K562 (cell line): ENCODE measurements at regions not wholly inside any gene's neighbourhood (a gene's known extent, or its start where the extent isn't known, plus 50 kb on each side); places are given as distances from the start of the nearest gene placed in this dataset.

ENCODE experiments used
- HSF4 ChIP-seq: fragments of 250-450 bp; sonication (Bioruptor Pico); IDR thresholded peaks from 2 replicates; pipeline ENCODE4 v2.1.2; 2022; ENCODE audit warnings: mild to moderate bottlenecking, moderate library complexity, borderline replicate concordance
- MNT ChIP-seq, 2 experiments: fragments of 450-650 bp; conservative IDR thresholded peaks; 2 replicates each; pipeline ENCODE4 v1.6.1; 2017; ENCODE audit warnings: mild to moderate bottlenecking in 2 of 2, moderate library complexity in 2 of 2
- OTX1 ChIP-seq: fragments of 450-650 bp; formaldehyde crosslinking; IDR thresholded peaks from 2 replicates; pipeline ENCODE4 v1.4.0; 2022; ENCODE audit warnings: mild to moderate bottlenecking
- PCBP1 ChIP-seq: fragments of 200-400 bp; formaldehyde crosslinking; IDR thresholded peaks from 2 replicates; pipeline ENCODE4 v1.6.1; 2018; ENCODE audit warnings: mild to moderate bottlenecking, low read depth, low read length; ENCODE audit not compliant: poor library complexity, severe bottlenecking
- PML ChIP-seq: IDR thresholded peaks from 2 replicates; pipeline ENCODE4 v1.6.1; 2012; ENCODE audit warnings: low read length, inconsistent platforms
- THRA ChIP-seq: fragments of 450-650 bp; IDR thresholded peaks from 2 replicates; pipeline ENCODE4 v1.6.1; 2017; ENCODE audit warnings: mild to moderate bottlenecking, moderate library complexity
- YY1 ChIP-seq, 3 experiments: IDR thresholded peaks; 2 replicates each; pipeline ENCODE4 v1.6.1; 2011; ENCODE audit warnings: low read length in 2 of 3, mild to moderate bottlenecking in 2 of 3, moderate library complexity in 2 of 3, borderline replicate concordance in 1 of 3, control low read depth in 1 of 3, low read depth in 1 of 3; ENCODE audit not compliant: insufficient read depth in 3 of 3, insufficient replicate concordance in 2 of 3, control insufficient read depth in 1 of 3, insufficient read length in 1 of 3; ENCODE audit errors: extremely low read depth in 1 of 3
- ZNF395 ChIP-seq: fragments of 200-800 bp; sonication (Bioruptor generic); IDR thresholded peaks from 2 replicates; pipeline ENCODE4 v1.6.1; 2017; ENCODE audit warnings: missing genetic modification characterization, missing compliant biosample characterization
- ZNF695 ChIP-seq: fragments of 450-650 bp; formaldehyde crosslinking; IDR thresholded peaks from 2 replicates; pipeline ENCODE4 v1.4.0; 2020; ENCODE audit warnings: mild to moderate bottlenecking, moderate library complexity
- TF ChIP-seq, protein P1 (sequence below): sonication (generic); formaldehyde crosslinking; IDR thresholded peaks from 2 replicates; pipeline ENCODE4 v1.8.0; 2022; ENCODE audit warnings: missing genetic modification reagents, mild to moderate bottlenecking, borderline replicate concordance
- TF ChIP-seq, protein P2 (sequence below): fragments of 150-350 bp; IDR thresholded peaks from 2 replicates; pipeline ENCODE4 v1.6.1; 2014; ENCODE audit warnings: low read depth, mild to moderate bottlenecking, low read length, borderline replicate concordance
- TF ChIP-seq, protein P3 (sequence below), 2 experiments: IDR thresholded peaks; 2 replicates each; pipeline ENCODE4 v1.6.1; 2012; ENCODE audit warnings: improper control_type of control experiment in 2 of 2, low read depth in 2 of 2, low read length in 2 of 2, borderline replicate concordance in 1 of 2

GRCh38 chr7:7099584-7100014 is 82.7 kb upstream of the C1GALT1 start (continued):
- TF ChIP-seq HSF4 (no peak), MNT (conservative IDR thresholded peaks at IDR 0.05) (0 out of 4 replicates have a peak, but pooled peaks of 1 of the 2 experiments have one; percentile 25), YY1 (IDR thresholded peaks at IDR 0.05; ENCODE audit: borderline replicate concordance in 1 of 3, control insufficient read depth in 1 of 3, extremely low read depth in 1 of 3, insufficient read depth in 3 of 3, insufficient read length in 1 of 3, insufficient replicate concordance in 2 of 3, low read depth in 1 of 3, low read length in 2 of 3) (no peak), OTX1 (CRISPR knock-in tag) (no peak), PCBP1 (no peak), PML (no peak; the same call in 1 of the 2 replicates), ZNF695 (CRISPR knock-in tag) (no peak), THRA (no peak), ZNF395 (CRISPR knock-in tag) (peak; percentile 51; the same call in 1 of the 2 replicates)
- TF ChIP-seq, protein P1, sequence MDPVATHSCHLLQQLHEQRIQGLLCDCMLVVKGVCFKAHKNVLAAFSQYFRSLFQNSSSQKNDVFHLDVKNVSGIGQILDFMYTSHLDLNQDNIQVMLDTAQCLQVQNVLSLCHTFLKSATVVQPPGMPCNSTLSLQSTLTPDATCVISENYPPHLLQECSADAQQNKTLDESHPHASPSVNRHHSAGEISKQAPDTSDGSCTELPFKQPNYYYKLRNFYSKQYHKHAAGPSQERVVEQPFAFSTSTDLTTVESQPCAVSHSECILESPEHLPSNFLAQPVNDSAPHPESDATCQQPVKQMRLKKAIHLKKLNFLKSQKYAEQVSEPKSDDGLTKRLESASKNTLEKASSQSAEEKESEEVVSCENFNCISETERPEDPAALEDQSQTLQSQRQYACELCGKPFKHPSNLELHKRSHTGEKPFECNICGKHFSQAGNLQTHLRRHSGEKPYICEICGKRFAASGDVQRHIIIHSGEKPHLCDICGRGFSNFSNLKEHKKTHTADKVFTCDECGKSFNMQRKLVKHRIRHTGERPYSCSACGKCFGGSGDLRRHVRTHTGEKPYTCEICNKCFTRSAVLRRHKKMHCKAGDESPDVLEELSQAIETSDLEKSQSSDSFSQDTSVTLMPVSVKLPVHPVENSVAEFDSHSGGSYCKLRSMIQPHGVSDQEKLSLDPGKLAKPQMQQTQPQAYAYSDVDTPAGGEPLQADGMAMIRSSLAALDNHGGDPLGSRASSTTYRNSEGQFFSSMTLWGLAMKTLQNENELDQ, result no peak
- TF ChIP-seq, protein P2, sequence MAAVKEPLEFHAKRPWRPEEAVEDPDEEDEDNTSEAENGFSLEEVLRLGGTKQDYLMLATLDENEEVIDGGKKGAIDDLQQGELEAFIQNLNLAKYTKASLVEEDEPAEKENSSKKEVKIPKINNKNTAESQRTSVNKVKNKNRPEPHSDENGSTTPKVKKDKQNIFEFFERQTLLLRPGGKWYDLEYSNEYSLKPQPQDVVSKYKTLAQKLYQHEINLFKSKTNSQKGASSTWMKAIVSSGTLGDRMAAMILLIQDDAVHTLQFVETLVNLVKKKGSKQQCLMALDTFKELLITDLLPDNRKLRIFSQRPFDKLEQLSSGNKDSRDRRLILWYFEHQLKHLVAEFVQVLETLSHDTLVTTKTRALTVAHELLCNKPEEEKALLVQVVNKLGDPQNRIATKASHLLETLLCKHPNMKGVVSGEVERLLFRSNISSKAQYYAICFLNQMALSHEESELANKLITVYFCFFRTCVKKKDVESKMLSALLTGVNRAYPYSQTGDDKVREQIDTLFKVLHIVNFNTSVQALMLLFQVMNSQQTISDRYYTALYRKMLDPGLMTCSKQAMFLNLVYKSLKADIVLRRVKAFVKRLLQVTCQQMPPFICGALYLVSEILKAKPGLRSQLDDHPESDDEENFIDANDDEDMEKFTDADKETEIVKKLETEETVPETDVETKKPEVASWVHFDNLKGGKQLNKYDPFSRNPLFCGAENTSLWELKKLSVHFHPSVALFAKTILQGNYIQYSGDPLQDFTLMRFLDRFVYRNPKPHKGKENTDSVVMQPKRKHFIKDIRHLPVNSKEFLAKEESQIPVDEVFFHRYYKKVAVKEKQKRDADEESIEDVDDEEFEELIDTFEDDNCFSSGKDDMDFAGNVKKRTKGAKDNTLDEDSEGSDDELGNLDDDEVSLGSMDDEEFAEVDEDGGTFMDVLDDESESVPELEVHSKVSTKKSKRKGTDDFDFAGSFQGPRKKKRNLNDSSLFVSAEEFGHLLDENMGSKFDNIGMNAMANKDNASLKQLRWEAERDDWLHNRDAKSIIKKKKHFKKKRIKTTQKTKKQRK, result no peak
- TF ChIP-seq, protein P3, sequence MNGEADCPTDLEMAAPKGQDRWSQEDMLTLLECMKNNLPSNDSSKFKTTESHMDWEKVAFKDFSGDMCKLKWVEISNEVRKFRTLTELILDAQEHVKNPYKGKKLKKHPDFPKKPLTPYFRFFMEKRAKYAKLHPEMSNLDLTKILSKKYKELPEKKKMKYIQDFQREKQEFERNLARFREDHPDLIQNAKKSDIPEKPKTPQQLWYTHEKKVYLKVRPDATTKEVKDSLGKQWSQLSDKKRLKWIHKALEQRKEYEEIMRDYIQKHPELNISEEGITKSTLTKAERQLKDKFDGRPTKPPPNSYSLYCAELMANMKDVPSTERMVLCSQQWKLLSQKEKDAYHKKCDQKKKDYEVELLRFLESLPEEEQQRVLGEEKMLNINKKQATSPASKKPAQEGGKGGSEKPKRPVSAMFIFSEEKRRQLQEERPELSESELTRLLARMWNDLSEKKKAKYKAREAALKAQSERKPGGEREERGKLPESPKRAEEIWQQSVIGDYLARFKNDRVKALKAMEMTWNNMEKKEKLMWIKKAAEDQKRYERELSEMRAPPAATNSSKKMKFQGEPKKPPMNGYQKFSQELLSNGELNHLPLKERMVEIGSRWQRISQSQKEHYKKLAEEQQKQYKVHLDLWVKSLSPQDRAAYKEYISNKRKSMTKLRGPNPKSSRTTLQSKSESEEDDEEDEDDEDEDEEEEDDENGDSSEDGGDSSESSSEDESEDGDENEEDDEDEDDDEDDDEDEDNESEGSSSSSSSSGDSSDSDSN (IDR thresholded peaks at IDR 0.05; ENCODE audit: borderline replicate concordance in 1 of 2, low read depth in 2 of 2, low read length in 2 of 2), result no peak
